OCI-LY7 (cell line): ENCODE measurements at regions not wholly inside any gene's neighbourhood (a gene's known extent, or its start where the extent isn't known, plus 50 kb on each side); places are given as distances from the start of the nearest gene placed in this dataset.

Experiments
- BruUV-seq: library from RNA; stranded (reverse); fragments of 400-500 nt; replicated peaks from 2 replicates; lab custom pipeline; 2021; lab: Mats Ljungman, UMichigan
- CTCF ChIA-PET: fragments of 300-600 bp; sonication (Branson Sonifier 250); formaldehyde crosslinking; loops from one replicate; lab custom pipeline; 2022; ENCODE audit warnings: antibody characterized with exemption; ENCODE audit not compliant: unreplicated experiment; lab: Charles Lee
- POLR2A ChIA-PET: fragments of 300-600 bp; sonication (Branson Sonifier 250); formaldehyde crosslinking; loops from one replicate; lab custom pipeline; 2022; ENCODE audit warnings: antibody characterized with exemption; lab: Charles Lee
- DNase-seq: peaks from one replicate; pipeline ENCODE4 v3.0.0-alpha.2; 2015; ENCODE audit warnings: low spot score
- H2AFZ ChIP-seq: fragments of 200-600 bp; sonication (generic), shearing (Covaris generic); 2 replicates; pipeline ENCODE4 v1.6.1; 2014; ENCODE audit warnings: mild to moderate bottlenecking, antibody characterized with exemption, low read length, moderate library complexity
- H3K27ac ChIP-seq: fragments of 200-600 bp; sonication (generic); 2 replicates; pipeline ENCODE4 v1.5.1; 2014; ENCODE audit warnings: mixed run types, low read depth, mild to moderate bottlenecking, moderate library complexity, low read length, inconsistent platforms; ENCODE audit not compliant: poor library complexity, severe bottlenecking
- H3K36me3 ChIP-seq: fragments of 200-600 bp; sonication (generic); 2 replicates; pipeline ENCODE4 v1.6.1; 2014; ENCODE audit warnings: mild to moderate bottlenecking, antibody characterized with exemption, low read length, moderate library complexity, mixed read lengths; ENCODE audit not compliant: insufficient read depth
- H3K4me1 ChIP-seq: fragments of 200-600 bp; sonication (generic); 2 replicates; pipeline ENCODE4 v1.5.1; 2014; ENCODE audit warnings: mild to moderate bottlenecking, low read length; ENCODE audit not compliant: insufficient read depth, poor library complexity, severe bottlenecking
- H3K4me2 ChIP-seq: fragments of 200-600 bp; sonication (generic); 2 replicates; pipeline ENCODE4 v1.6.1; 2014; ENCODE audit warnings: mild to moderate bottlenecking, low read length
- H3K4me3 ChIP-seq: fragments of 200-600 bp; sonication (generic); 2 replicates; pipeline ENCODE4 v1.5.1; 2014; ENCODE audit warnings: mild to moderate bottlenecking, low read depth, low read length; ENCODE audit not compliant: poor library complexity, severe bottlenecking
- H3K79me2 ChIP-seq: fragments of 200-600 bp; sonication (generic); 2 replicates; pipeline ENCODE4 v1.6.1; 2016; ENCODE audit warnings: low read depth, mild to moderate bottlenecking, low read length, moderate library complexity, mixed read lengths; ENCODE audit not compliant: insufficient read depth
- H3K9me2 ChIP-seq: fragments of 200-600 bp; sonication (generic); 2 replicates; pipeline ENCODE4 v1.6.1; 2016; ENCODE audit warnings: mild to moderate bottlenecking, low read length, mixed read lengths; ENCODE audit not compliant: insufficient read depth
- H3K9me3 ChIP-seq: fragments of 200-600 bp; sonication (generic); 2 replicates; pipeline ENCODE4 v1.6.1; 2014; ENCODE audit warnings: mild to moderate bottlenecking, mixed run types, low read length, mixed read lengths
- H4K20me1 ChIP-seq: fragments of 200-600 bp; sonication (generic); 2 replicates; pipeline ENCODE4 v1.6.1; 2014; ENCODE audit warnings: mild to moderate bottlenecking, antibody characterized with exemption, low read length, moderate library complexity, mixed read lengths; ENCODE audit not compliant: insufficient read depth
- CTCF ChIP-seq: fragments of 200-600 bp; sonication (generic); conservative IDR thresholded peaks from 2 replicates; pipeline ENCODE4 v1.5.1; 2014; ENCODE audit warnings: mild to moderate bottlenecking, antibody characterized with exemption, low read length, moderate library complexity, mixed read lengths
- EZH2phosphoT487 ChIP-seq: fragments of 200-600 bp; sonication (generic); IDR thresholded peaks from 2 replicates; pipeline ENCODE4 v1.6.1; 2018; ENCODE audit warnings: low read depth, borderline replicate concordance, mild to moderate bottlenecking, mixed run types, antibody characterized with exemption, low read length, moderate library complexity, mixed read lengths
- intact Hi-C: fragments of 100-400 bp; cut with micrococcal nuclease; formaldehyde crosslinking; loops from one replicate; pipeline ENCODE4 v1.10.0; 2022; ENCODE audit not compliant: unreplicated experiment

- H3K4me1 ChIP-seq: no peaks in the 10 kb centered on the region
- H3K79me2 ChIP-seq: no peaks in the 10 kb centered on the region
- no peak overlapping the region for H2AFZ ChIP-seq
- no peak for TF ChIP-seq EZH2phosphoT487
- no peak for TF ChIP-seq CTCF
- no peak overlapping the region for H3K4me2 ChIP-seq
- no peaks in the 10 kb centered on the region for H3K9me2 ChIP-seq
- no peaks in the 10 kb centered on the region for H3K36me3 ChIP-seq
- no peaks in the 10 kb centered on the region for H4K20me1 ChIP-seq
- H3K27ac ChIP-seq: no peak overlapping the region
- ChIA-PET POLR2A (no interaction called here), CTCF (no interaction called here)
- BruUV-seq: no TSS peak
- H3K9me3 ChIP-seq: no peaks in the 10 kb centered on the region
- no peak for DNase-seq
- intact Hi-C loops: no loop called here
- H3K4me3 ChIP-seq: no peak overlapping the region
Measured at GRCh38 chr10:112080231-112080630, 103.3 kb downstream of the GPAM start.

DNA sequence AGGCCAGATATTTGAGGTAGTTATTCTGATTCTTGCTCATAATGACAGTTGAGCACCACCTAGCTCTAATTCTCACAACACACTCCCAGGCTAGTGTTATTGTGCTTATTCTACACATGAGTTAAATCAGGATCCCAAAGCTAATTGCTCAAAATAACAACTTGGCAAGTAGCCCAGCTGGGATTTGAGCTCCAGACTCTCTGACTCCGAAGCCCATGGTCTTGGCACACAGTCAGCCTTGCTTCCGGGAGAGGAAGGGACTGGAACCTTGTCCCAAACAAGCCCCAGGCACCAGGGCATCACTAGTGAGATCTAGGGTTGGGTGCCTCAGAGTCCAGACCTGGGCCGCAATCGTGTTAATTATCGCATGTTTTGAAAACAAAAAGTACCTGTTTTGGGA lies 101.4 kb downstream of the GPAM start:
- CTCF ChIA-PET: no interaction called here
- Histone ChIP-seq H3K27ac (no peak overlapping the region), H2AFZ (no peak overlapping the region), H3K9me2 (no peaks in the 10 kb centered on the region), H4K20me1 (no peaks in the 10 kb centered on the region), H3K79me2 (no peaks in the 10 kb centered on the region), H3K9me3 (no peaks in the 10 kb centered on the region), H3K4me3 (no peak overlapping the region), H3K36me3 (no peaks in the 10 kb centered on the region), H3K4me2 (no peak overlapping the region), H3K4me1 (no peaks in the 10 kb centered on the region)
- no TSS peak for BruUV-seq
- no peak for DNase-seq
- TF ChIP-seq EZH2phosphoT487 (no peak), CTCF (no peak)
- intact Hi-C loops: no loop called here
- POLR2A ChIA-PET: no interaction called here

- TF ChIP-seq CTCF: no peak
- no peak for TF ChIP-seq EZH2phosphoT487
- Histone ChIP-seq H2AFZ (no peak overlapping the region), H3K9me2 (no peaks in the 10 kb centered on the region), H3K4me1 (no peaks in the 10 kb centered on the region), H4K20me1 (no peaks in the 10 kb centered on the region), H3K9me3 (no peaks in the 10 kb centered on the region), H3K79me2 (no peaks in the 10 kb centered on the region), H3K36me3 (no peaks in the 10 kb centered on the region), H3K27ac (no peak overlapping the region), H3K4me3 (no peak overlapping the region), H3K4me2 (no peak overlapping the region)
- CTCF ChIA-PET: no interaction called here
- intact Hi-C loops: no loop called here
- BruUV-seq: no TSS peak
- POLR2A ChIA-PET: no interaction called here
- DNase-seq: no peak
Measured at GRCh38 chr10:112083472-112083871, 100.1 kb downstream of the GPAM start.
